Brain pericyte (primary cell): ENCODE measurements at regions not wholly inside any gene's neighbourhood (a gene's known extent, or its start where the extent isn't known, plus 50 kb on each side); places are given as distances from the start of the nearest gene placed in this dataset.

ENCODE experiments used
- DNase-seq: peaks from one replicate; pipeline ENCODE4 v3.0.0-alpha.2; 2012; ENCODE audit warnings: low read depth, low spot score

DNA sequence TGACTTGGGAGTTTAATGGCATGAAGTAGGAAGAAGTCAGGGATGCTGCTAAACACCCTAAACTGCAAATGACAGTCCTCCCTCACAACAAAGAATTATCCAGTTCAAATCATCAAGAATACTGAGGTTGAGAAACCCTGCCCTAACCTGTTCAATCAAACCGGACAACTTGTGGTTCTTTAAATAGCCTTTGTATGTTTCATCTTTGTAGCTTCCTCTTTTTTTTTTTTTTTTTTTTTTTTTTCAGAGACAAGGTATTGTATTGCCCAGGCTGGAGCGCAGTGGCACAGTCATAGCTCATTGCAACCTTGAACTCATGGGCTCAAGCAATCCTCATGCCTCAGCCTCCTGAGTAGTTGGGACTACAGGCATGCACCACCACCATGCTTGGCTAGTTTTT lies 52.5 kb upstream of the TTC29 start:
- no peak for DNase-seq

DNA sequence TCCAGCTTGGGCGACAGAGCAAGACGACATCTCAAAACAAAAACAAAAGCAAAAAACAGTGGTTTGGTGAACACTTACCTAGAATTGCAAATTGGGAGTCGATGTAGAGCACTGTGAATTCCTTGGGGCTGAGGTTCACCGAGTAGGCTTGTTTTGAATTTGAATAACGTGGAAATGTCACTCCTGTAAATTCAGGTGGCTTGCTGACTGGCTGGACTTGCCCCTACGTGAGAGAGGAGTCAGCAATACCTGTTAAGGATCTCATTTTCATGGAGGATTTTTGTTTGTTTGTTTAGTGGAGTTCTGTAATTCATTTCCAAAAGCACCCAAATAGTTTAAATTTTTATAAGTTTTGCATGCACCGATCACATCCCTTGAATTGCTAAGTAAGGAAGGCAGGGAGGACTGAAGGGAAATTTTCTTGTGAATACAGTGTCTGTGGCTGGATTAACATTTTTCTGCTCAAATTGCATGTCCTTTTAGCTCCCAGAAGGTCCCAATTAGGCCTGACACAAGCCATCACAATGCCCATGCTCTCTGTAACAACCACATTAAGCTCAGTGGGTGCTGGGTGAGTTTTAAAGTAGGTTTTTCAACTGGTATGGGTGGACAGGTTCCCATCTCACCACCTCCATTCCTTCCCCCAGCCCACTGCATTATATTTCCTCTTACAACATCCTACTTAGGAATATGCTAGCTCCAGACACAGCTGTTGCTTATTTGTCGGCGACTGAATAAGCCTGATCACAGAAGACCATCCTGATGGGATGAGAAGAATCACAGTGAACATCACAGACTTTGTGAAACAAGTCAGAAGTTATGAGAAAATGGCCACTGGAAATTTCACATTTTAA lies 58.5 kb upstream of the TTC29 start:
- DNase-seq: no peak

DNA sequence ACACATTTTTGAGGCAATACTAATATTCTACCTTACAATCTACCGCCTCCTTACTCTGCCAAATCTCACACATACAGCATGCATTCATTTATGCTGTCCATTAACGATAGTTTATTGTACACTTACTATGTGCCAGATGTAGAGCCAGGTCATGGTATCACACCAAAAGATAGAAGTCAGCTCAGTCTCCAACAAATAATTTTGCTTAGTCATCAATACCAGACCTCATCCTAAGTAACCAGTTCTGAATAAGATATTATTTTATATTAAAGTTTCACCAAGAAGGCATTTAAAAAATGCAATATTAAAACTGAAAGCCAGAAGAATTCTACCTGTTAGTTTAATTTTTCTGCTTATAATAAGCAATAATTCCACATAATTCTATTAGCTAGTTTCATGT lies 60.6 kb upstream of the TTC29 start:
- DNase-seq: no peak

DNA sequence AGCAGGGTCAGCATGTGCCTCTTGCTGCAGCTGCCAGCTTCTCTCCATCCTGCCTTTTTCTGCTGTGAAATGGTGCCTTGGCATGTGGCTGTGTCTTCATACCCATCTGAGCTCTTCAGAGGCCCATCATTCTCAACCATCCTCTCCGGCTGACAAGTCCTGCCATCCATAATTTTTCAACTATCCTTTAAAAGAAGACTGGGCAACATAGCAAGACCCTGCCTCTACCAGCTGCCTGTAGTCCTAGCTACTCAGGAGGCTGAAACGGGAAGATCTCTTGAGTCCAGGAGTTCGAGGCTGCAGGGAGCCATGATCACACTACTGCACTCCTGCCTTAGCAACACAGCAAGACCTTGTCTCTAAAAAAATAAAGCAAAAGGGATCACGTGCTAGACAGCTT lies 64.2 kb upstream of the TTC29 start:
- DNase-seq: no peak

DNA sequence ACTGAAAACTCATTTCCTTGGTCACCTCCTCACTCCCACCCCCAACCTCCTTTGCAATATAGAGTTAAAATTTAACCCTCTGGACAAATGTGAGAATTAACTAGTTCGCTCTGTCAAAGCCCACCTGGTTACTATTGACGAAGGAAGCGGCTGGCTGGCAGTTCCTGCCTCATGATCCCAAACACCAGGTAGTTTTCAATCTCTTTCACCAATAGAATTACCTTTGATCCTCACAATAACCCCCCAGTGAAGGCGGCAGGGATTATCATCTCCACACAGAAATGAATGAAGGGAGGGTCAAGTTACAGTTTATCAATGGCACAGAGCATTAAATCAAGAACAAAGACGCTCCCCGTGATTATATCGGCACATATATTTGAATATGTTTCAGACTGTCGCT lies 65.7 kb upstream of the TTC29 start:
- no peak for DNase-seq

DNA sequence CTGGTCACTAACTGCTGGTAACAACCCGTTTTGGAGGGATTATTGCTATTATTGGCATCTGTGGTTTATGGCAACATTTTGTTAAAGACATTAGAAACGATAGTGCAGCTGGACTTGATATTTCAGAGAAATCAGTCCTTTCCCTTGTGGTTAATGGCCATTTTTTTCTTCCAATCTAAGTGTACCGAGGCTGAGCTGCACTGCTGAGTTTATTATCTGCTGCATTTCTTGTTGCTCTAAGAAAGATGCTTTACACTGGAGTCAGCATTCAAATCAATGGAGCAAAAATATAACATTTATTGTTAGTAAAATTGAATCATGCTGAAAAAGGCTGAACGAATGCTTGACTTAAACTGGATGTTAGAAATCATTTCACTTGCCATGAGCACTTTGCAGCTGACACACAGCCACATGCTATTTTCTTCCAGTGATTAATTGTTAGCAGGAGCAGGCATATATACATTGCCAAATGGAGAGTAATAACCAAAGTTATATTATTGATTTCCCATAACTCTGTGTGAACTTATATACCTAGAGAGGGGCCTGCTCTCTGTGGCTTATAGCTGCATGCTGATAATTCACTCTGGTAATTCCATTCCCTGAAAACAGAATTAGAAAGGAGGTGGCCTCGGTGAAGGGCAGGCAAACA lies 66.5 kb upstream of the TTC29 start:
- no peak for DNase-seq

DNA sequence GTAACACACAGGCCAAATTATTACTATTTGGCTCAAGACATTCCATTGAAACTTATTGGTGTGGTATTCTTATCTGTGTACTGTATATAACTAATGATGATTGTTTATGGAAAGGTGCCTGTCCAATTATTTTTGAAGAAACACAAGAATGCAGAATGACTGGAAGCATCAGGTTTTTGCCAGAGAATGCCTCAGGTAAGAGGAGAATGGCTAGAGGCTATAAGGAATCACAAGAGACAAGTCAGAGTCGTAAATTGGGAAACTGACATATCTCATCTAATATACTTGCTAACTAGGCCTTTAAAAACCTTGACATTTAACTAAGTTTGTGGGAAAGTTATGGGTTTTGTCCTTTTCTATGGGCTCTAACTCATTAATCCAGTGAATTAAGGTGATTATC lies 69.3 kb upstream of the TTC29 start:
- DNase-seq: no peak

DNA sequence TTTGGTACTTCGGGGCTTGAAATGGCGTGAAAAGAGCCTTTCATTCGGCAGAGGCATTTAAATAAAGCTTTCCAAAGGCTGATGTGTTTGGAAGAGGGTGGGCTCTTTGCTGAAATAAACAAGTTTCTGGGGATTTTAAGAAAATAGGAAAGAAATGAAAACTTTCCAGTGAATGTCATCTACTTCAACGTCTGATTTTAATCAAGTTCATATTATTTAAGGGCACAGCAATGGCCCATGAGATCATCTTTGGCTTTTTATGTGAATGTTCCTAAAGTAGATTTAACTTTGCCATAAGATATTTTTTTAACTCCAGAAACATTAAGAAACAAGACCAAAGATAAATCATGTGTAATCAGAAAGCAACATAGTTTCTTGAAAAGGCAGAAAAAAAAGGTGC lies 69.8 kb upstream of the TTC29 start:
- no peak for DNase-seq

DNA sequence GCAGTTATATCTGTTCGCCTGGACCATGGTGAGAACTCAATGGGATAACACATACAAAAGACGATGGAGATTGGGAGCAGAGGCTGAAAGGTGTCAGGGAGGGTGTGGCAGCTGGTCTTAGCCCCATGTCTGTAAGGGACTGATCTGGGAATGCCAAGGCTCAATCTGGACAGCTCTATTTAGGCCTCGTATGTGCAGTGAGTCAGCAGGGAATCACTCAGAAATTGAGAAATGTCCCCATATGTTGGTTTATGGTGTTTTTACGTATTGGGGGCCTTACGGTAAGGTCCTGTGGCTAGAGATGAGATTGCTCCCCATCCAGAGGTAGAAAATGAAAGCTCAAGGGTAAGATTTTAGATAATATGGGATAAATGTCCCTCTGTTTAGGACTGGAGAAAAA lies 71.4 kb upstream of the TTC29 start:
- no peak for DNase-seq

DNA sequence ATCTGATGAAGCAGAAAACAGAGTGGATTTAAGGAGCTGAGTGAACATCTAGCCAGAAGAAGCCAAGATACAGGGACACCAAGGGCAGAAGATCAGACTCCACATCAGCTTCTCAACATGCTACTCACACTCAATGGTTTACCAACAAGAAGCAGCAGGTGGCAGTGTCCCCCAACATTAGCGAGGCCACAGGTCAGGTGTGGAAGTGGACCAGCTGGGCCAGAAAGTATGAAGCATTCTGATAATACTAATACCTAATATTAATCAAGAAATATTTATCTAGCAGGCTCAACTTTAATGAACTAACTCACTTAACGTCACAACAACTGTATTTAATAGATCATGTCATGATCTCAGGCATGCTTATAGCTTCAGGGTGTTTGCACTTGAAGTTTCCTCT lies 73.4 kb upstream of the TTC29 start:
- peak; percentile 13 for DNase-seq

DNA sequence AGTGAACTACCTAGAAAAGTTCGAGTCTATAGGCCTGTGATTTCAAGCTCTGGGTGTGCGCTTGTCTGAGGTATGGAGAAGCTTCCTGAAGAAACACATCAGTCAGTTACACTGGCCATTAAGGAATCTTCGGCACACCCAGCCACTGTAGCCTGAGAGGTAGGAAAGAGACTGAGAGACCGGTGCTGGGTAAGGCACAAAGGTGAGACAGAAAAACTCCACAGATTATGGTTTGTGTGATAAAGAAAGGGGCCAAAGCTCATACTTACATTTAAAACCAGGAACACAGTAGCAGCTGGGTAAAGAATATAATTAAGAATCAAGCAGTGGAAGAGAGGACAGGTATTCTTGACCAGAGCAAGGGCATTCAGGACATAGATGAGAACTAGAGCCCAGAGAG lies 74.8 kb upstream of the TTC29 start:
- no peak for DNase-seq

DNA sequence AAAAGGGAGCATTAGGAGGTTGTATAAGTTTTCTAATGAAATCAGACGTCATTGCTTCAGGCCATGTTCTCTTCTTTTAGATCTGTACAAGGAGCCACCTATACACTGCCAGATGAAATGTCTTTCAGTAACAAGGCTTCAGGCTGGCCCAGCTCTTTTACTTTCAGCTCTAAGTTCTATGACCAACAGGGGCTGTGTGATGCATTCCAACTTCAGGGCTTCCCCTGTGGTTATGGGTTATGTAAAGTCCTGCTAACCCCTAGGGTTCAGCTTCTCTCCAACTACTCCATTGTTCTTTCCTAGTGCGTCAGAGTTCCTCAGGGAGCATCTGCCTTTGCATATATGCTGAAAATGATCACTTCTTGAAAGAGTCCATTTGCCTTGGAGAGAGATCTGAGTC lies 79.4 kb upstream of the TTC29 start:
- no peak for DNase-seq

DNA sequence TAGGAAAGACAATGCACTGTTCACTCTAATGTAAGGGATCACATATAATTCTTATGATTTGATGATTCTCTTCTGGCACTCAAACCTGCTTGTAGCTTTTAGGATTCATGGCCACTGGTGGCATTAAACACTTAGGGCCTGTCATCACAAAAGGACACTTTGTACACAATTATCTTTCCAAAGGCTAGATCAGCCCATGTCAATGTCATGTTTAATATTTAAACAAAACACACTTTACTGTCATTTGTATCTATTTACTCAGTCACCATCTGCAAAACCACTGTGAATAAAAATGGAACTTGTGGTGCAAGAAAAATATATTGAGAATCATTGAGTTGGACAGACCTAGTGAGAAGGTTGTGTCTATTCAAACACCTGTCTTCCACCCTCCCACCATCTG lies 83.6 kb upstream of the TTC29 start:
- no peak for DNase-seq

DNA sequence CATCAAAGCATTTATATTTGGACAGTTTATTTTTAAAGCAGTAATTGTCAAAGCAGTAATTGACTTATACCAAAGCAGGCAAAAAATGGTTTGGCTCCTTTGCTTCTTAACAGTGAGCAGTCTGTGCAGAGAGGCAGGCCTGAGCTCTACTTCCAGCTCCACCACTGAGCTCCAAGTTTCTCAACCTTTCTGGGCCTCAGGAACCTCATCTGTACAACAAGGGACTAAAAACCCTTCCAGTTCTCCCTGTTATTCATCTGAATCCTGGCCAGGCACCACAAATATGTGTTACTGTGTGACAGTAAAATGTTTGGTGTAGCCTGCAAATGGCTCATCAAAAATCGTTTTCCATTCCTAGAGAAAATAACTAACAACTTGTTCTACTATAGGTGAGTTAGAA lies 88.7 kb upstream of the TTC29 start:
- DNase-seq: no peak

DNA sequence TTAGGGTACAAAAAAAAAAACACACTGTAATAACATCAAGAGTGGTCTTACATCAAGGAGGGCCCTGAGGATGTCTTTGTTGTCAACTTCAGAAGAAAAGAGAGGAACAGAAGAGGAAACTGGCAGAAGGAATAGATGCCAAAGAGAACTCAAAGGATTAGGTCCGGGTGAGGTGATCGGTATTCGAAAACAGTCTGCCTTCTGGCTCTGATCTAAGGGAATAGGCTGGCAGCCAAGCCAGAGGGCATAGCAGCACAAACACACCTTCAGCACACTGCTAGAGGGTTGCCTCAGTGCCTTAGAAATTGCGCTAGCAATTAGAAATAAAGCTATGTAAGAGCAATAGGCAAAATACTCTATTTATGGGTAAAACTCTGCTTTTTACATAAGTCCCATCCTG lies 91.4 kb upstream of the TTC29 start:
- no peak for DNase-seq

DNA sequence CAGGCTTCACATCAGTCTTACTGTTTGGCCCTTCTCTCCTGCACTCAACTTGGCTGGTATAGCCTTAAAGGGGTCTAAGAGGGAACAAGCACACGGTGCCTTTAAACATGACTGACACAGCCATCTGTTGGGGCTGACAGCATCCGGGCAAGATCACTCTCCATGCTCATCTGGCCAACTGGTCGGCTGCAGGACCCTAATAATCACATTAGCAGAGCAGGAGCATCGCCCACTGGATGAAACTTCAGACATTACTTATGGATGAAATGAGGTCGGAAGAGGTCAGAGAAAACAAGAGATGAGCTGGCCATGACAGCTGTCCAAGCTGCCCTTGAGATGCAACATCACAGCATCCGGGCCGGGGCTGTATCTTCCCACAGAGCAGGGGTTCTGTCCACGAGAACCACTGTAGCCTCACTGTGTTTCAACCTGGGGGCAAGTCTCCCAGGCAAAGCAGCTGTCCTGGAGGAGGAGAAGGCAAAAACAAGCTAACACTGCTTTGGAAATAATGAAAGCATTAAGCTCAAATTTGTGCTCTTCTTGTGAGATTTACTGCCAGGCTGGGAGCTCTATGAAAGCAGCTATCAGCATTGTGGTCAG lies 94.4 kb upstream of the TTC29 start:
- no peak for DNase-seq

DNA sequence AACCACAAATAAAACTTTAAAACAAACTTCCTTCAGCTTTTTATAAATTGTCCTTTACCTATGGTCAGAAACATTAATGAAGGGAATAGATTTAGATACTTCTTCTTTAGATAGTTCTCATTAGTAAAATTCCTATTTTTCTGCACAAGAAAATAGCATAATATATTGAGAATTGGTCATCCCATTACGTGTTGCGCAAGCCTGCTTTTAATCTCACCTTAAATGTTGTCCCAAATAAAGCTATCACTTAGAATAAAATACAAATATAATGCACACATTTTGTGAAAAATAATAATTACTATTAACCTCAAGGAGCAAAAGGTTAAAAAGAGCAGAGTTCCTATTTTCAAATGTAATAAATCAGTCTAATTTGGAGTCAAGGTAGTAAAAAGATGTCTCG lies 95.2 kb upstream of the TTC29 start:
- DNase-seq: no peak

DNA sequence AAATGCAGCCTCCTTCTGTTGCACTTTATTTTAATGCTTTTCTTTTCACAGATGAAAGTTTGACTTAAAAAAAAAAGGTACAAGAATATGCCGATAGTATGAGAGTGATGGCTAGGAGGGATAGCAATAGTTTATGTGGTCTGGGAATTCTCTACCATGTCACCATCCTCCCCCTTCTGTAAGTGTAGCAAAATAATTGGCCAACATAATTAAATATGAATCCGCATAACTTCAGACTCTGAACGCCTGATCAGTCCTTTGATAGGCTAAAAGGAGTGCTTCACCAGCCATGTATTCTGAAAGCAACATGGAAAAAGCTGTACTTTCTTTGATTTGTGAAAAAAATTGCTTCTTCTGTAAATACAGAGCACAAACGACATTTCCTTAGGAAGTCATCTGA lies 95.7 kb upstream of the TTC29 start:
- no peak for DNase-seq

DNA sequence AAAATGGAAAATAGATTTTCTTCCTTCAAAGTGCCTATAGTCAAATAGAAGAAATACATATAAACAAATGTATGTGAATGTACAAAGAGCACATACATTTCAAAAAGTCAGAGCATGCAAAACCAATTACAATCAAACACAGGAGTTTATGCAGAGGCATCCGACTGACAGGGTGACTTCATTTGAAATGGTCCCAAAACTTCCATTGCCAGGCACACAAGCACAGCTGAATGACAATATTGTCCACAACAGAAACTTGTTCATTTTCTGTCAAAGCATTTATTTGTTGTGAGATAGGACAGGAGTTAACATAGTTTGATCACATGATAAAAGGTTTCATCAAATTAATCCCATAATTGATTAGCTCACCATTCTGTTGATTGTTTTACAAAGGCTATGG lies 96.4 kb upstream of the TTC29 start:
- no peak for DNase-seq

DNA sequence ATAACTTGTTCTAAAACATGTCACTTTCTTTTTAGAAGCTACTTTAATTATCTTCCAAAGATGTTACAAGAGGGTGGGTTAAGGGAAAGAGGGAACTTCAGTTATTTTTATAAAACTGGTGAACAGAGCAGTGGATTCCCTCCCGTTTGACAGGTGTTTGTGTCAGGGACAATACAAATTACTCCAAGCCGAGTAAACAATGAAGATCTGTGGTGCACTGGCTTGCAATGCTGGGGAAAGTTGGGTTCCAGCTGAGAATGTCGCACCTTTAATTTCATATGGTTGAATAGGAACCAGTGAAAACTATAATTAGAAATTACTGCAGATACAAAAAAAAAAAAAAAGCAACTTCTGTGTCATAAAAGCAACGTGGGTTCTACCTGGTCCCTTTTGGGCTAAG lies 98.6 kb upstream of the TTC29 start:
- no peak for DNase-seq

DNA sequence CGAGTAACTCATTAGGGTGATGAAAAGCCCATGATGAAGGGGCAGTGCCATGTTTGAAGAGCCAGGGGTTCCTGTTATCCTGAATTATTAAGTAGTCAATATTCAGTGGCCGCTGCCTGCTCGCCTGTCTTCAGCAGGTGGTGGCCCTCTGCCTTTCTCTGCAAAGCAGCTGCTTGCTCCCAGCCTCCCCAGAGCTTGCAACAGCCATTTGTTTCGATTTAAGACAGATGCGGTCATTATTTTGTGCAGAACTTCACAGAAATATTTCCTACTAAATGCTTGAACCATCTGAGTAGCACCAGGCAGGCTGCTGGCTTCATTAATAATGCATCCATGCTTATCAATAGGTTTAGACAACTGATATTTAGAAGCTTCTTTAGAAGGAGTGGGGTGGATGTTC lies 104.3 kb upstream of the TTC29 start:
- no peak for DNase-seq

DNA sequence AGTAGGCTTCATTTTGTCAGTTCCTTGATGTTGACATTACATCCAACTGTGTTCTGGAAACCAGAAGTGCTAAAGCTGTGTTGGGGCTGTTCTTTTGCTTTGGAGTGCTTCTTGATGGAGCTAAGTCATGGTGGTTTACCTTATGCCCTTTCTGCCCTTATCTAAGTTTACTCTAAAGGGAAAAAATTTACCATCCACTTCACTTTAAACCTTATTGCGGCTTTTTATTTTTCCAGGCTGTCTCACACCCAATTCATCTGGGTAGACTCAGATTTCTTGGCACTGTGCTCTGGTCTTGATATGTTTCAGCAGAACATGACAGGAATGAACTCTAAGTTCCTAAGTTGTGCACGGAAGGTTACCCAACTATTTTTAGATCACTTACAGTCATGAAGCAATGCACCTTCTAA lies 104.7 kb upstream of the TTC29 start:
- no peak for DNase-seq

DNA sequence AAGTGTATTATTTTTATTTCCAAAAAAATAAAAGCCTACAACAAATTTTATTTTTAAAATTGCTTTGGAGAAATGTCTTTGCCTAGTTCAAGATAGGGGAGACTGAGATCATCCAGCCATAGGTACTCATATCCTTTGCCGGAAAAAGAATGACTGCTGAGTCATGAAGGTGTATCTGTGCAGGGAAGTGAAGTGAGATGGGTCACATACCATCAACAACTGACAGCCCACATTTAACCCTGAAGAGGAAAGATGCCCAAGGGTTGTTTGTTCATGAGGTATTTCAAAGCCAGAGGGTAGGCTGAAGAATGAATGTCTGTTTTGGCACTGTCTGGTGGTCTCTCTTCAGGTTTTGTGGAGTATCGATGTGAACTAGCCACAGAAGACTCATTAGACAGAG lies 106.7 kb upstream of the TTC29 start:
- no peak for DNase-seq
